Caco-2 (cell line): ENCODE measurements at regions not wholly inside any gene's neighbourhood (a gene's known extent, or its start where the extent isn't known, plus 50 kb on each side); places are given as distances from the start of the nearest gene placed in this dataset.

ENCODE experiments used
- BruUV-seq: library from RNA; stranded (reverse); fragments of 400-500 nt; replicated peaks from 2 replicates; lab custom pipeline; 2021; lab: Mats Ljungman, UMichigan
- CTCF ChIA-PET: fragments of 300-600 bp; sonication (Branson Sonifier 250); formaldehyde crosslinking; loops from one replicate; lab custom pipeline; 2022; ENCODE audit warnings: antibody characterized with exemption; lab: Charles Lee
- POLR2A ChIA-PET: fragments of 300-600 bp; sonication (Branson Sonifier 250); formaldehyde crosslinking; loops from one replicate; lab custom pipeline; 2022; ENCODE audit warnings: antibody characterized with exemption; lab: Charles Lee
- DNase-seq, 2 experiments: peaks; one replicate each; pipeline versions ENCODE4 v3.0.0 to v3.0.0-alpha.2; 2020 to 2022
- H3K27me3 ChIP-seq: replicated peaks from 2 replicates; pipeline ENCODE4 v1.6.0; 2011; ENCODE audit warnings: low read length; ENCODE audit not compliant: control insufficient read depth, insufficient read depth
- H3K36me3 ChIP-seq: 2 replicates; pipeline ENCODE4 v1.5.1; 2011; ENCODE audit warnings: low read length; ENCODE audit not compliant: control insufficient read depth, insufficient read depth
- H3K4me1 ChIP-seq: fragments of 250-450 bp; sonication (Bioruptor Pico); 2 replicates; pipeline ENCODE4 v1.5.1; 2020; ENCODE audit warnings: mild to moderate bottlenecking
- H3K4me3 ChIP-seq: 2 replicates; pipeline ENCODE4 v1.5.1; 2011; ENCODE audit warnings: low read depth, mild to moderate bottlenecking, control low read depth, low read length
- H3K9me3 ChIP-seq: fragments of 250-450 bp; sonication (Bioruptor Pico); 2 replicates; pipeline ENCODE4 v1.5.1; 2020; ENCODE audit warnings: mild to moderate bottlenecking, moderate library complexity
- H3K27ac Mint-ChIP-seq: one replicate; pipeline ENCODE4 v1.8.0; 2022; ENCODE audit warnings: mixed read lengths; ENCODE audit not compliant: unreplicated experiment
- H3K27me3 Mint-ChIP-seq: one replicate; pipeline ENCODE4 v1.8.0; 2022; ENCODE audit warnings: mixed read lengths; ENCODE audit not compliant: insufficient read depth, unreplicated experiment
- H3K36me3 Mint-ChIP-seq: one replicate; pipeline ENCODE4 v1.8.0; 2022; ENCODE audit warnings: mild to moderate bottlenecking, mixed read lengths; ENCODE audit not compliant: insufficient read depth, unreplicated experiment
- H3K4me1 Mint-ChIP-seq: one replicate; pipeline ENCODE4 v1.8.0; 2022; ENCODE audit warnings: low read depth, mixed read lengths; ENCODE audit not compliant: unreplicated experiment
- H3K4me3 Mint-ChIP-seq: one replicate; pipeline ENCODE4 v1.8.0; 2022; ENCODE audit warnings: mild to moderate bottlenecking, moderate library complexity, mixed read lengths; ENCODE audit not compliant: unreplicated experiment
- H3K9me3 Mint-ChIP-seq: one replicate; pipeline ENCODE4 v1.8.0; 2022; ENCODE audit warnings: mixed read lengths; ENCODE audit not compliant: unreplicated experiment
- CTCF ChIP-seq, 2 experiments: fragments of 200-600 bp in 1 of 2; IDR thresholded peaks; 1 replicate in 1 of 2; 2 replicates in 1 of 2; pipeline versions ENCODE4 v1.5.1 to v1.8.0; 2011 to 2022; ENCODE audit warnings: antibody characterized with exemption in 1 of 2, control low read depth in 1 of 2, inconsistent platforms in 1 of 2, low read depth in 1 of 2, low read length in 1 of 2, mild to moderate bottlenecking in 1 of 2, moderate library complexity in 1 of 2; ENCODE audit not compliant: insufficient read depth in 1 of 2, severe bottlenecking in 1 of 2, unreplicated experiment in 1 of 2
- intact Hi-C: fragments of 100-400 bp; cut with micrococcal nuclease; formaldehyde crosslinking; loops from one replicate; pipeline ENCODE4 v1.10.0; 2022; ENCODE audit not compliant: unreplicated experiment

- ChIA-PET POLR2A (no interaction called here), CTCF (no interaction called here)
- Histone ChIP-seq H3K4me3 (no peak overlapping the region), H3K36me3 (no peaks in the 10 kb centered on the region), H3K9me3 (peaks cover 7% of the 10 kb centered on the region; the same call in 1 of the 2 replicates), H3K4me1 (no peaks in the 10 kb centered on the region), H3K27me3 (no peaks in the 10 kb centered on the region)
- TF ChIP-seq CTCF (IDR thresholded peaks at IDR 0.05; ENCODE audit: insufficient read depth in 1 of 2, low read depth in 1 of 2, low read length in 1 of 2, severe bottlenecking in 1 of 2, unreplicated experiment in 1 of 2) = no peak
- no TSS peak for BruUV-seq
- no peak overlapping the region for H3K4me3 Mint-ChIP-seq
- DNase-seq = no peak
- intact Hi-C loops = no loop called here
- peaks cover 9% of the 10 kb centered on the region for H3K9me3 Mint-ChIP-seq
- H3K27ac Mint-ChIP-seq = no peak overlapping the region
- peaks cover 5% of the 10 kb centered on the region for H3K27me3 Mint-ChIP-seq
- no peaks in the 10 kb centered on the region for H3K4me1 Mint-ChIP-seq
- H3K36me3 Mint-ChIP-seq = no peaks in the 10 kb centered on the region
Observed at GRCh38 chr2:75390169-75390568, 170.6 kb downstream of the EVA1A start.

DNA sequence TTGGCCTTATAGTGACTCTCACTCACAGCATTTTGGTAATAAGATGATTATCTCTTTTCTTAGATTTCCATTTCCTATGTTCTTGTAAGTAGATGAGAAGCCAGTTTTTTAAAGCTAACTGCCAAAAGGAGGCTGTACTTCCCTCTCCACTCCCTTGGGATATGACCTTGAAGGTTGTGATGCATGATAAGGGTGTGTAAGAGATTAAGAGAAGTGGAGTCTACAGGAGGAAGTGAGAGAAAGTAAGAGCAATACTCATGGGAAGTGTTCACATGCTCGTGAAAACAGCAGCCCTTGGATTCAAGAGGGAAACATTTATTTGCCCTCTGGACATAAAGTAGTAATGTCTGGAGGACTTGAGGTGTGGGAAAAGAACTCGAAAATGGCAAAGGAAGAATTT, 171.5 kb downstream of the EVA1A start:
- no peaks in the 10 kb centered on the region for H3K4me1 Mint-ChIP-seq
- ChIA-PET POLR2A (no interaction called here), CTCF (no interaction called here)
- Histone ChIP-seq H3K27me3 (no peaks in the 10 kb centered on the region), H3K36me3 (no peaks in the 10 kb centered on the region), H3K4me1 (no peaks in the 10 kb centered on the region), H3K9me3 (peaks cover 8% of the 10 kb centered on the region; the same call in 1 of the 2 replicates), H3K4me3 (no peak overlapping the region)
- H3K9me3 Mint-ChIP-seq = peaks cover 9% of the 10 kb centered on the region
- DNase-seq = no peak
- H3K27me3 Mint-ChIP-seq = peaks cover 5% of the 10 kb centered on the region
- H3K4me3 Mint-ChIP-seq = no peak overlapping the region
- no TSS peak for BruUV-seq
- H3K27ac Mint-ChIP-seq = no peak overlapping the region
- intact Hi-C loops = no loop called here
- no peaks in the 10 kb centered on the region for H3K36me3 Mint-ChIP-seq
- TF ChIP-seq CTCF (IDR thresholded peaks at IDR 0.05; ENCODE audit: insufficient read depth in 1 of 2, low read depth in 1 of 2, low read length in 1 of 2, severe bottlenecking in 1 of 2, unreplicated experiment in 1 of 2) = no peak

GRCh38 chr2:75381032-75381431, 179.7 kb downstream of the EVA1A start:
- Histone ChIP-seq H3K4me3 (no peak overlapping the region), H3K4me1 (no peaks in the 10 kb centered on the region), H3K36me3 (no peaks in the 10 kb centered on the region), H3K9me3 (peaks cover 8% of the 10 kb centered on the region; the same call in 1 of the 2 replicates), H3K27me3 (no peaks in the 10 kb centered on the region; the same call in 1 of the 2 replicates)
- POLR2A ChIA-PET = no interaction called here
- intact Hi-C loops = no loop called here
- CTCF ChIA-PET = no interaction called here
- DNase-seq = no peak
- no peak for TF ChIP-seq CTCF (IDR thresholded peaks at IDR 0.05; ENCODE audit: insufficient read depth in 1 of 2, low read depth in 1 of 2, low read length in 1 of 2, severe bottlenecking in 1 of 2, unreplicated experiment in 1 of 2)
- H3K27ac Mint-ChIP-seq = no peak overlapping the region
- H3K4me3 Mint-ChIP-seq = no peak overlapping the region
- H3K27me3 Mint-ChIP-seq = peaks cover 4% of the 10 kb centered on the region
- no TSS peak for BruUV-seq
- peaks cover 2% of the 10 kb centered on the region for H3K9me3 Mint-ChIP-seq
- no peaks in the 10 kb centered on the region for H3K4me1 Mint-ChIP-seq
- H3K36me3 Mint-ChIP-seq = no peaks in the 10 kb centered on the region
